ENCODE measurements at regions not wholly inside any gene's neighbourhood (a gene's known extent, or its start where the extent isn't known, plus 50 kb on each side); places are given as distances from the start of the nearest gene placed in this dataset.

GRCh38 chr14:42190744-42191143 lies 584.1 kb downstream of the LRFN5 start:
- CTCF ChIA-PET = no interaction called here
- Histone ChIP-seq H3K9me2 (replicated peaks; ENCODE audit: low read length) (no peaks in the 10 kb centered on the region), H3K36me3 (ENCODE audit: low read depth, low read length) (no peaks in the 10 kb centered on the region), H3K4me3 (ENCODE audit: low read length) (no peak overlapping the region), H3F3A (ENCODE audit: low read length, unreplicated experiment) (peaks cover 5% of the 10 kb centered on the region), H3K4me1 (ENCODE audit: insufficient read depth, low read length) (peaks cover 37% of the 10 kb centered on the region), H3K27ac (ENCODE audit: low read length) (no peak overlapping the region), H3K9me3 (ENCODE audit: low read length) (no peaks in the 10 kb centered on the region), H3K27me3 (ENCODE audit: low read length) (no peaks in the 10 kb centered on the region), H3K9ac (ENCODE audit: low read length) (no peak overlapping the region), H4K20me1 (ENCODE audit: low read length) (no peaks in the 10 kb centered on the region), H3K4me2 (ENCODE audit: low read length) (no peak overlapping the region), H3K79me2 (ENCODE audit: low read length) (no peaks in the 10 kb centered on the region), H2AFZ (ENCODE audit: low read length) (no peak overlapping the region)
- POLR2A ChIA-PET (ENCODE audit: unreplicated experiment) = no interaction called here
- TF ChIP-seq EZH2 (IDR thresholded peaks at IDR 0.05; ENCODE audit: low read length, unreplicated experiment) = no peak
- TF ChIP-seq EZH2phosphoT487 (IDR thresholded peaks at IDR 0.05; ENCODE audit: borderline replicate concordance, low read length) = no peak
- TF ChIP-seq, protein P1, sequence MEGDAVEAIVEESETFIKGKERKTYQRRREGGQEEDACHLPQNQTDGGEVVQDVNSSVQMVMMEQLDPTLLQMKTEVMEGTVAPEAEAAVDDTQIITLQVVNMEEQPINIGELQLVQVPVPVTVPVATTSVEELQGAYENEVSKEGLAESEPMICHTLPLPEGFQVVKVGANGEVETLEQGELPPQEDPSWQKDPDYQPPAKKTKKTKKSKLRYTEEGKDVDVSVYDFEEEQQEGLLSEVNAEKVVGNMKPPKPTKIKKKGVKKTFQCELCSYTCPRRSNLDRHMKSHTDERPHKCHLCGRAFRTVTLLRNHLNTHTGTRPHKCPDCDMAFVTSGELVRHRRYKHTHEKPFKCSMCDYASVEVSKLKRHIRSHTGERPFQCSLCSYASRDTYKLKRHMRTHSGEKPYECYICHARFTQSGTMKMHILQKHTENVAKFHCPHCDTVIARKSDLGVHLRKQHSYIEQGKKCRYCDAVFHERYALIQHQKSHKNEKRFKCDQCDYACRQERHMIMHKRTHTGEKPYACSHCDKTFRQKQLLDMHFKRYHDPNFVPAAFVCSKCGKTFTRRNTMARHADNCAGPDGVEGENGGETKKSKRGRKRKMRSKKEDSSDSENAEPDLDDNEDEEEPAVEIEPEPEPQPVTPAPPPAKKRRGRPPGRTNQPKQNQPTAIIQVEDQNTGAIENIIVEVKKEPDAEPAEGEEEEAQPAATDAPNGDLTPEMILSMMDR (conservative IDR thresholded peaks at IDR 0.05; ENCODE audit: low read depth, low read length) = no peak
- no TSS peak for BruUV-seq (replicated peaks)
- intact Hi-C loops (cut with micrococcal nuclease) = loop anchor here (5.0 kb wide), 2 partner anchors 98 to 358 kb away; no protein-coding TSS in a partner anchor
- ATAC-seq = no peak
- DNase-seq = no peak

DNA sequence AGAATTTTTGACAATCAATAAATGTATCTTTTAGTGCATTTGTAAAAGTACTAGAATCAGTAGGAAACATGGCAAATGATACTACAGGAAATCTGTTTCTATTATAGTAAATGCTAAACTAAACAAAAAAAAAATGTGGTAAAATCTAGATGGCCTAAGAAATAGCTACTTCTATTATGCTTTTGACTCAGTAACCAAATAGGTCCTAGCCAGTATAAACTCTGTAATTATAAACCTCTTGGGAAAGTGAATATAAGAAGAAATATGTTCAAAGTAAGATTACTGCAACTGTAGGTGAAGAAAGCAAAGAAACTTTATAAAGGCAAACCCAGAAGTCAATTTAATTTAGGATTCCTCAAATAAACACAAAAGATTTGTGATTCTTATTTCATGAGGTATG lies 581.2 kb downstream of the LRFN5 start:
- H4K20me1 ChIP-seq (ENCODE audit: low read length) = no peaks in the 10 kb centered on the region
- H3K9me2 ChIP-seq (replicated peaks; ENCODE audit: low read length) = no peaks in the 10 kb centered on the region
- no peaks in the 10 kb centered on the region for H3K27me3 ChIP-seq (ENCODE audit: low read length)
- no peaks in the 10 kb centered on the region for H3K36me3 ChIP-seq (ENCODE audit: low read depth, low read length)
- ATAC-seq (no peak), DNase-seq (no peak)
- POLR2A ChIA-PET (ENCODE audit: unreplicated experiment) = no interaction called here
- peaks cover 17% of the 10 kb centered on the region for H3K4me1 ChIP-seq (ENCODE audit: insufficient read depth, low read length)
- H3K27ac ChIP-seq (ENCODE audit: low read length) = no peak overlapping the region
- H3K9me3 ChIP-seq (ENCODE audit: low read length) = no peaks in the 10 kb centered on the region
- H3K4me3 ChIP-seq (ENCODE audit: low read length) = no peak overlapping the region
- no peak overlapping the region for H2AFZ ChIP-seq (ENCODE audit: low read length)
- H3K9ac ChIP-seq (ENCODE audit: low read length) = no peak overlapping the region
- TF ChIP-seq EZH2phosphoT487 (IDR thresholded peaks at IDR 0.05; ENCODE audit: borderline replicate concordance, low read length) = no peak
- TF ChIP-seq, protein P1 (conservative IDR thresholded peaks at IDR 0.05; ENCODE audit: low read depth, low read length) = no peak
- TF ChIP-seq EZH2 (IDR thresholded peaks at IDR 0.05; ENCODE audit: low read length, unreplicated experiment) = no peak
- CTCF ChIA-PET = no interaction called here
- BruUV-seq (replicated peaks) = no TSS peak
- H3K4me2 ChIP-seq (ENCODE audit: low read length) = no peak overlapping the region
- H3K79me2 ChIP-seq (ENCODE audit: low read length) = no peaks in the 10 kb centered on the region
- intact Hi-C loops (cut with micrococcal nuclease) = no loop called here
- H3F3A ChIP-seq (ENCODE audit: low read length, unreplicated experiment) = no peaks in the 10 kb centered on the region

- BruUV-seq (replicated peaks) = no TSS peak
- CTCF ChIA-PET = no interaction called here
Observed at GRCh38 chr14:42185718-42186117, 579.0 kb downstream of the LRFN5 start.

More at GRCh38 chr14:42185718-42186117, 579.0 kb downstream of the LRFN5 start:
- H4K20me1 ChIP-seq (ENCODE audit: low read length) = no peaks in the 10 kb centered on the region
- POLR2A ChIA-PET (ENCODE audit: unreplicated experiment) = interaction anchor here (0.6 kb wide), 1 partner anchor 241 kb away, joined by 4 read pairs; no protein-coding TSS in a partner anchor
- no peaks in the 10 kb centered on the region for H3K27me3 ChIP-seq (ENCODE audit: low read length)
- intact Hi-C loops (cut with micrococcal nuclease) = no loop called here
- ATAC-seq = no peak
- H3K36me3 ChIP-seq (ENCODE audit: low read depth, low read length) = no peaks in the 10 kb centered on the region
- no peaks in the 10 kb centered on the region for H3K4me1 ChIP-seq (ENCODE audit: insufficient read depth, low read length)
- no peak overlapping the region for H3K4me3 ChIP-seq (ENCODE audit: low read length)
- no peaks in the 10 kb centered on the region for H3F3A ChIP-seq (ENCODE audit: low read length, unreplicated experiment)
- no peak overlapping the region for H3K9ac ChIP-seq (ENCODE audit: low read length)
- no peak overlapping the region for H3K4me2 ChIP-seq (ENCODE audit: low read length)
- H3K27ac ChIP-seq (ENCODE audit: low read length) = no peak overlapping the region
- H3K79me2 ChIP-seq (ENCODE audit: low read length) = no peaks in the 10 kb centered on the region
- TF ChIP-seq EZH2 (IDR thresholded peaks at IDR 0.05; ENCODE audit: low read length, unreplicated experiment) (no peak), EZH2phosphoT487 (IDR thresholded peaks at IDR 0.05; ENCODE audit: borderline replicate concordance, low read length) (no peak)
- TF ChIP-seq, protein P1 (conservative IDR thresholded peaks at IDR 0.05; ENCODE audit: low read depth, low read length) = no peak
- H3K9me3 ChIP-seq (ENCODE audit: low read length) = no peaks in the 10 kb centered on the region
- no peak overlapping the region for H2AFZ ChIP-seq (ENCODE audit: low read length)
- no peak for DNase-seq
- no peaks in the 10 kb centered on the region for H3K9me2 ChIP-seq (replicated peaks; ENCODE audit: low read length)

Measured in PC-3 (cell line).